ENCODE measurements at regions not wholly inside any gene's neighbourhood (a gene's known extent, or its start where the extent isn't known, plus 50 kb on each side); places are given as distances from the start of the nearest gene placed in this dataset.

DNA sequence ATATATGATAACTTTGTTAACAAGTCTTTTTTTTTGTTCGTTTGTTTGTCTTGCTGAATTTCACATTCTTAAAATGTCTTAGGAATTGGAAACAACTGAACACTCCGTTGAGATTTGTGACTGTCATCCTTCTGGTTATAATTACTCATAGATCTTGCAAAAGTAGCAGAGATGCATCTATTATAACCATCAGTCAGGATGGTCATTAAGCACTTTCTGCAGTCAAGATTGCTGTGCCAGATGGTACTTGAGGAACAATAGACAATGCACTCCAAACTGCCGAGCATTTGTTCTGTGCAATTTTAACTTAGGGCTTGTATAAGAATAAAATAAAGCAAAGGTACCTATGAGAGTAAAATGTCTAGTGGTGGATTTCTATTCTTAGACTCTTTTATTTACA is 710.1 kb upstream of the KCND2 start:
- no peaks in the 10 kb centered on the region for H3K9me3 ChIP-seq
- WGBS, 2 donors = 39 to 45% methylated on average over 3 of the region's 3 CpGs
- H3K4me3 ChIP-seq = no peak overlapping the region
- no peak for TF ChIP-seq POLR2A (IDR thresholded peaks at IDR 0.05)
- TF ChIP-seq, protein P1, sequence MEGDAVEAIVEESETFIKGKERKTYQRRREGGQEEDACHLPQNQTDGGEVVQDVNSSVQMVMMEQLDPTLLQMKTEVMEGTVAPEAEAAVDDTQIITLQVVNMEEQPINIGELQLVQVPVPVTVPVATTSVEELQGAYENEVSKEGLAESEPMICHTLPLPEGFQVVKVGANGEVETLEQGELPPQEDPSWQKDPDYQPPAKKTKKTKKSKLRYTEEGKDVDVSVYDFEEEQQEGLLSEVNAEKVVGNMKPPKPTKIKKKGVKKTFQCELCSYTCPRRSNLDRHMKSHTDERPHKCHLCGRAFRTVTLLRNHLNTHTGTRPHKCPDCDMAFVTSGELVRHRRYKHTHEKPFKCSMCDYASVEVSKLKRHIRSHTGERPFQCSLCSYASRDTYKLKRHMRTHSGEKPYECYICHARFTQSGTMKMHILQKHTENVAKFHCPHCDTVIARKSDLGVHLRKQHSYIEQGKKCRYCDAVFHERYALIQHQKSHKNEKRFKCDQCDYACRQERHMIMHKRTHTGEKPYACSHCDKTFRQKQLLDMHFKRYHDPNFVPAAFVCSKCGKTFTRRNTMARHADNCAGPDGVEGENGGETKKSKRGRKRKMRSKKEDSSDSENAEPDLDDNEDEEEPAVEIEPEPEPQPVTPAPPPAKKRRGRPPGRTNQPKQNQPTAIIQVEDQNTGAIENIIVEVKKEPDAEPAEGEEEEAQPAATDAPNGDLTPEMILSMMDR (IDR thresholded peaks at IDR 0.05) = no peak
- no peak for TF ChIP-seq EP300 (IDR thresholded peaks at IDR 0.05)
- no peak overlapping the region for H3K27ac ChIP-seq
- H3K4me1 ChIP-seq = no peaks in the 10 kb centered on the region
- H3K27me3 ChIP-seq = no peaks in the 10 kb centered on the region
- DNase-seq (ENCODE audit: low spot score in 2 of 2) = no peak
- no peaks in the 10 kb centered on the region for H3K36me3 ChIP-seq

- Histone ChIP-seq H3K27me3 (no peaks in the 10 kb centered on the region), H3K36me3 (no peaks in the 10 kb centered on the region), H3K27ac (no peak overlapping the region), H3K4me1 (no peaks in the 10 kb centered on the region), H3K4me3 (no peak overlapping the region), H3K9me3 (no peaks in the 10 kb centered on the region)
- 88% methylated on average over 1 of the region's 1 CpG for WGBS, 2 donors
- DNase-seq (ENCODE audit: low spot score in 2 of 2) = no peak
- no peak for TF ChIP-seq EP300 (IDR thresholded peaks at IDR 0.05)
- TF ChIP-seq, protein P1 (IDR thresholded peaks at IDR 0.05) = no peak
- no peak for TF ChIP-seq POLR2A (IDR thresholded peaks at IDR 0.05)
These were observed 701.3 kb upstream of the KCND2 start for GRCh38 chr7:119571666-119572065.

GRCh38 chr7:119572132-119572531 is 700.8 kb upstream of the KCND2 start:
- no peaks in the 10 kb centered on the region for H3K4me1 ChIP-seq
- WGBS, 2 donors = 72 to 78% methylated on average over 4 of the region's 4 CpGs
- H3K27me3 ChIP-seq = no peaks in the 10 kb centered on the region
- TF ChIP-seq, protein P1 (IDR thresholded peaks at IDR 0.05) = no peak
- no peak for TF ChIP-seq POLR2A (IDR thresholded peaks at IDR 0.05)
- no peak for TF ChIP-seq EP300 (IDR thresholded peaks at IDR 0.05)
- H3K4me3 ChIP-seq = no peak overlapping the region
- no peak for DNase-seq (ENCODE audit: low spot score in 2 of 2)
- no peaks in the 10 kb centered on the region for H3K9me3 ChIP-seq
- H3K27ac ChIP-seq = no peak overlapping the region
- H3K36me3 ChIP-seq = no peaks in the 10 kb centered on the region

DNA sequence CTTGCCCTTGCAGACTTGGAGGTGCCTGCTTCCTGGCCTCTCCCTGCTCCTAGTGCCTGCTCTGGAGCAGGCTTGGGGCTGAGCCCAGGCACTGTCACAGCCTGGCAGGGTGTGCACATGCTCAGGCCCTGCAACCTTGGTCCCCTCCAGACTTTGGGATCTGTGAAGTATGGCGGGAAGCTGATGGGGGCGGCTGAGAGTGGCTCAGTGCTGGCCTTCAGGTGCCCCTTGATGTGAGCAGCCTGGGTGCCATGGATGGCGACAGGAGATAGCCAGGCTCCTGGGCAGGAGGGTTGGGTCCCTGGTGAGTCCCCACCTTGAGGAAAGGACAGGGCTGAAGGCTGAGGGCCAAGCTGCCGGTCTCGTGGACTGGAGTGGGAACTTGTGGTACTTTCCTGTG is 700.4 kb upstream of the KCND2 start:
- no peak for TF ChIP-seq EP300 (IDR thresholded peaks at IDR 0.05)
- TF ChIP-seq POLR2A (IDR thresholded peaks at IDR 0.05) = no peak
- TF ChIP-seq, protein P1 (IDR thresholded peaks at IDR 0.05) = no peak
- Histone ChIP-seq H3K9me3 (no peaks in the 10 kb centered on the region), H3K36me3 (no peaks in the 10 kb centered on the region), H3K4me1 (no peaks in the 10 kb centered on the region), H3K4me3 (no peak overlapping the region), H3K27ac (no peak overlapping the region), H3K27me3 (no peaks in the 10 kb centered on the region)
- WGBS, 2 donors = 94 to 95% methylated on average over 4 to 5 of the region's 5 CpGs
- no peak for DNase-seq (ENCODE audit: low spot score in 2 of 2)

DNA sequence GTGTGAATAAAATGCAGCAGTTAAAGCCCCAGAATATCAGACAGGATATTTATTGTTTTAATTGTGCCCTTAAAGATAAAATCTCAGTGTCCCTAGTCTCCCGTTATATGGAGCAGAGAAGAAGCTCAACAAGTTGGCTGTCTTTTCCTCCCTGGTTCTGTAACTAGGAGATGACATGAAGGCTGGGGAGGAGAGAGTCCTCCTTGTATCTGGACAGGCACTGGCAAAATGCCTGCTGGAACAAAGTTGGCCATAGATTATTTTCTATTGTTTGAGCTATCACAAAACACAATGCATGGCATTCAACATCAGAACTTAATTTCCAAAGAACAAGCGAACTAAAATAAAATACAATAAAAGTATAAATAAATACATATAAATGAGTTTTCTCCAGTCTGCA is 694.9 kb upstream of the KCND2 start:
- Histone ChIP-seq H3K27me3 (no peaks in the 10 kb centered on the region), H3K9me3 (no peaks in the 10 kb centered on the region), H3K4me1 (no peaks in the 10 kb centered on the region), H3K4me3 (no peak overlapping the region), H3K36me3 (no peaks in the 10 kb centered on the region), H3K27ac (no peak overlapping the region)
- 38 to 50% methylated on average over 2 of the region's 2 CpGs for whole genome bisulfite sequencing, 2 donors
- TF ChIP-seq, protein P1 (IDR thresholded peaks at IDR 0.05) = no peak
- TF ChIP-seq EP300 (IDR thresholded peaks at IDR 0.05) (no peak), POLR2A (IDR thresholded peaks at IDR 0.05) (no peak)
- no peak for DNase-seq (ENCODE audit: low spot score in 2 of 2)

All from tibial nerve (tissue), 4 donors.